ENCODE measurements at regions not wholly inside any gene's neighbourhood (a gene's known extent, or its start where the extent isn't known, plus 50 kb on each side); places are given as distances from the start of the nearest gene placed in this dataset.
"Not testable (repeated sequence)": the region's sequence is repeated elsewhere in the genome, so short reads cannot be mapped to it uniquely, and the experiment has no call there.

GRCh38 chr2:120638450-120638849, 97.2 kb upstream of the GLI2 start:
- no peak for DNase-seq (ENCODE audit: low read depth in 3 of 3, low spot score in 2 of 3)

GRCh38 chr2:120641366-120641771, 94.3 kb upstream of the GLI2 start:
- DNase-seq (ENCODE audit: low read depth in 3 of 3, low spot score in 2 of 3): no peak

GRCh38 chr2:120642646-120643045, 93.0 kb upstream of the GLI2 start:
- DNase-seq (ENCODE audit: low read depth in 3 of 3, low spot score in 2 of 3): no peak

- no peak for DNase-seq (ENCODE audit: low read depth in 3 of 3, low spot score in 2 of 3)
Observed at GRCh38 chr2:120646994-120647393, 88.7 kb upstream of the GLI2 start.

- DNase-seq (ENCODE audit: low read depth in 3 of 3, low spot score in 2 of 3): no peak
Observed at GRCh38 chr2:120647487-120647886, 88.2 kb upstream of the GLI2 start.

GRCh38 chr2:120649381-120649780, 86.3 kb upstream of the GLI2 start:
- DNase-seq (ENCODE audit: low read depth in 3 of 3, low spot score in 2 of 3): not testable (repeated sequence)

GRCh38 chr2:120650022-120650644, 85.5 kb upstream of the GLI2 start:
- no peak for DNase-seq (ENCODE audit: low read depth in 3 of 3, low spot score in 2 of 3)

GRCh38 chr2:120651818-120652217, 83.8 kb upstream of the GLI2 start:
- no peak for DNase-seq (ENCODE audit: low read depth in 3 of 3, low spot score in 2 of 3)

GRCh38 chr2:120653046-120653445, 82.6 kb upstream of the GLI2 start:
- DNase-seq (ENCODE audit: low read depth in 3 of 3, low spot score in 2 of 3): no peak

GRCh38 chr2:120653871-120654270, 81.8 kb upstream of the GLI2 start:
- no peak for DNase-seq (ENCODE audit: low read depth in 3 of 3, low spot score in 2 of 3)

GRCh38 chr2:120654381-120655134, 81.1 kb upstream of the GLI2 start:
- no peak for DNase-seq (ENCODE audit: low read depth in 3 of 3, low spot score in 2 of 3)

GRCh38 chr2:120656273-120656950, 79.3 kb upstream of the GLI2 start:
- DNase-seq (ENCODE audit: low read depth in 3 of 3, low spot score in 2 of 3): no peak

- no peak for DNase-seq (ENCODE audit: low read depth in 3 of 3, low spot score in 2 of 3)
Observed at GRCh38 chr2:120658042-120658769, 77.5 kb upstream of the GLI2 start.

GRCh38 chr2:120658770-120659158, 76.9 kb upstream of the GLI2 start:
- DNase-seq (ENCODE audit: low read depth in 3 of 3, low spot score in 2 of 3): no peak

- no peak for DNase-seq (ENCODE audit: low read depth in 3 of 3, low spot score in 2 of 3)
Observed at GRCh38 chr2:120659275-120659977, 76.2 kb upstream of the GLI2 start.

GRCh38 chr2:120660056-120660694, 75.5 kb upstream of the GLI2 start:
- DNase-seq (ENCODE audit: low read depth in 3 of 3, low spot score in 2 of 3): no peak

- no peak for DNase-seq (ENCODE audit: low read depth in 3 of 3, low spot score in 2 of 3)
Observed at GRCh38 chr2:120660771-120661459, 74.8 kb upstream of the GLI2 start.

- DNase-seq (ENCODE audit: low read depth in 3 of 3, low spot score in 2 of 3): no peak
Observed at GRCh38 chr2:120661551-120661950, 74.1 kb upstream of the GLI2 start.

- no peak for DNase-seq (ENCODE audit: low read depth in 3 of 3, low spot score in 2 of 3)
Observed at GRCh38 chr2:120662046-120662445, 73.6 kb upstream of the GLI2 start.

GRCh38 chr2:120662746-120663145, 72.9 kb upstream of the GLI2 start:
- no peak for DNase-seq (ENCODE audit: low read depth in 3 of 3, low spot score in 2 of 3)

Measured in right renal cortex interstitium (tissue), 3 donors.